GM18498 (cell line): ENCODE measurements at regions not wholly inside any gene's neighbourhood (a gene's known extent, or its start where the extent isn't known, plus 50 kb on each side); places are given as distances from the start of the nearest gene placed in this dataset.

Experiments used
- ATAC-seq: cut with Tn5 transposase; IDR thresholded peaks from one replicate; pipeline ENCODE4 v1.9.1; 2021; ENCODE audit warnings: mild to moderate bottlenecking, moderate library complexity; ENCODE audit not compliant: unreplicated experiment

DNA sequence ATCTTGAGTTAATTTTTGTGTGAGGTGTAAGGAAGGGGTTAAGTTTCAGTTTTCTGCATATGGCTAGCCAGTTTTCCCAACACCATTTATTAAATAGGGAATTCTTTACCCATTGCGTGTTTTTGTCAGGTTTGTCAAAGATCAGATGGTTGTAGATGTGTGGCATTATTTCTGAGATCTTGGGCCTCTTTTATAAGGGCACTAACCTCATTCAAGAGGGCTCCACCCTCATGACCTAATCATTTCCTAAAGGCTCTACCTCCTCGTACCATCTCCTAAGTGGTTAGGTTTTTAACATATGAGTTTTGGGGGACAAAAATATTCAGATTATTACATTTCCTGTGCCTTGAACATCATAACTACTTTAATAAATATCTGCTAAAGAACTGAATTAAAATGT is 510.9 kb downstream of the UTRN start:
- ATAC-seq, result no peak

DNA sequence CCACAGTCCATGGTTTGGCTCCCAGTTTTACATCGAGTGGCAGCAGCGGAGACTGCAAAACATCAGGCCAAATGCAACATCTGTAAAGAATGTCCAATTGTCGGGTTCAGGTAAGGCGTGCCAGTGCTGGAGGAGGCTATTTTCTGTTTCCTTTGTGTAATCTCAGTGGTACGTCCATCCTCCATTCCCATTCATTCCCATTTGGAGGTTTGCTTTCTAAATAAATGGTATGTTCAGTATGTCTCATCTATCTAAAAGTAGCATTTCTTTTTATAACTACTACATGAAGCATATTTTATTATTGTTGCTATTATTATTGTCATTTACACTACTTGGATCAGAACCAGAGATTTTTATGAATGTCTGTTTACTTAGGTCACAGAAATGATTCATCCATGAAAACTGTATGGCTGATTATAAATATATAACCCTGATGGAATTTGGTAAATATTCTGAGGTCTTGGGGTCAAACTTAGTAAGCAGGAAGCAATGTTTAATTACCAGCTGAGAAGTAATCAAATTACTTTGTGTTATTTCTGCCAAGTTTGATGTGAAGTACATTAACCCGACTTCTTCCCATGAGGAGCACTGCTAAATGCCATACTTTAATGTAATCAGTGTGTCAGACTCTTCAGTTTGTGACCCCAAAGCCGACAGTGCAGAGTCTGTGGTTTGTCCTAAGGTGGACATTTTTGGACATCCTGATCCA is 512.9 kb downstream of the UTRN start:
- no peak for ATAC-seq

DNA sequence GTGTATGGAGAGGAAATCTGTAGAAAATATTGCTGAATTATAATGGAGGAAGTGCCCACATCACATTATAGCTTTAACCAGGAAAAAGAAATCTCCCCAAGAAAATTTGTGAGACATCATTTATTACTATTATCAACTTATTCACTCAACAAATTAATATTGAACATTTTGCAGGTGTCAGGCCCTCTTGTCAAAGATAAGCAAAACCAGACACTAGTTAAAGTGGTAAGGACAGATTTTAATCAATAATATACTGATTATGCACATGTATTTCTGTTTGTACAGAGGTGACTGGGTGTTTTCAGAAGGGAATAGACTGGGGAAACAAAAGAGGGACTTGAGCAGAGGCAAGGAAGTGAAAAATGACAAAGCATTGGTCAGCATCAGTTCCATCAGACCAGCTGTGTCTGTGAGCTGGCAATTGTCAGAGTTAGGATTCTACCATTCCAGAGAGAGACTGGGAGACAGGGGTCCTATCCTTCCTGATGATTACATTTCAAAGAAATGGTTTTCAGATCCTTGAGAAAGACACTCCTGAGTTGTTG is 519.2 kb downstream of the UTRN start:
- ATAC-seq, result no peak

DNA sequence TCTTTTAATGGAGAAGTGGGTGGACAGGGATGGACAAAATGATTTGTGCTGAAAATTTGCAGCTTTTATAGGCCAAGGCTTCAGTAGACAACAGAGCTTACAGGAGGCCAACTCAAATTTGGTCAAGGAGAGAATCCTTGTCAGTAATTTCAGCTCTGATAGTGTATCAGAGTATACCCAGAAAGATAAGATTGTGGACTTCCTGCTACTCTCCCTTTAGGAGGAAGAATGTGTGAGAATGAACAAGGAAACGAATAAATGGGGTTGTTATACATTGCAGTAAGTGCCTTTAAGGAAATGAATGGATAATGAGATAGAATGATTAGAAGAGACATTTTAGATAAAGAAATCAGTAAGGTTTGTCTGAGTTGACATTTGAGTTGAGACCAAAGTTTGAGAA is 519.9 kb downstream of the UTRN start:
- ATAC-seq, result no peak

DNA sequence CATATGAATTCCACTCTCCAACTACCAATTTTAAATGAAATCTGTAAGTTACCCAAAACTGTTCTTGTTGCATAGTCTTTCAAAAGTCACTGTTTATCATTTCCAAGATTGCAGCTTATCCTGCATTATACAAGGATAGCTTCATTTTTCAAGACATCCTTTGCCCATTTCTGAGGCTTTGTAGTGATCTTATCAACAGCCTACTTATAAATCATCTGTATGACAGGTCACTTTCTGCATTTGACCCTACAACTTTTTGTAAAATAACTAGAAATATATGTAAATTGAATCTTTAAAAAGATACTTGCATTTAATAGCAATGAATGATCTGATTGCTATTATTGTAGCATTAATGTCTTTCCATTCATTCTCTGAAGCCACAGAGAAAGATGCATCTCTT is 521.1 kb downstream of the UTRN start:
- no peak for ATAC-seq

DNA sequence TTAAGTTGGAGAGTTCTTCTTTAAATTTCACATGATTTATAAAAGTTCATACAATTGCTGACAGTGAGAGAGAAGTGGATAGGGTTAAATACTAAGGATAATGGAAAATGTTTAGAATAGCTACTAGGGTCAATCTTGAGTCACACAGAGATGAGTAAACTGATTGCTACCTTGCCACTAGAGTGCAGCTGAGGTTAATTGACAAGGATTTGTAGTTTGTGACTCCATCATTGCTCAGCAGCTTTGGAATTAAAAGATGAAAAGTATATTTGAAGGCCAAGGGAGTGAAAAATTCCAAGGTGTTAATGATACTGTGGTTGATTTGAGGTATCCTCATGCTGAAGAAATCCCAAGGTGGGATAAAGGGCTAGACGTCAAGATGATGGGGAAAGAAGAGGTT is 524.0 kb downstream of the UTRN start:
- no peak for ATAC-seq

DNA sequence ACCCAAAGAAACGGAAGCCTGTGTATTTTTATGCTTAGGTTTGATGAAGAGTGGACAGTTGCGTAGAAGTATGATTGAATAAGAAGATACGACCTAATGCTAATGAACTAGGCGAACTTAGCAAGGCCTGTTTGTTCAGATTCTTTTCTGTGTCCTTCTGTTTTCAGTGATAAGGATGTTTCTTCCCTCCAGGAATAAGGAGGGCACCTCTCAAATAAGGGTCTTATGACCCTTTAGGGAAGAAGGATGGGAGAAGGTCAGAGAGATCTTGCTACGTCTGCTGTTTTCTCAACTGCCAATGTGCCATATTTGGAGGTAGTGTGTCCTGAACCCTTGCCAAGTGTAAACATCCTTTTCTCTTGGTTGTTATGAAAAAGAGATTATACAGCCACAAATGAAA is 524.8 kb downstream of the UTRN start:
- no peak for ATAC-seq

DNA sequence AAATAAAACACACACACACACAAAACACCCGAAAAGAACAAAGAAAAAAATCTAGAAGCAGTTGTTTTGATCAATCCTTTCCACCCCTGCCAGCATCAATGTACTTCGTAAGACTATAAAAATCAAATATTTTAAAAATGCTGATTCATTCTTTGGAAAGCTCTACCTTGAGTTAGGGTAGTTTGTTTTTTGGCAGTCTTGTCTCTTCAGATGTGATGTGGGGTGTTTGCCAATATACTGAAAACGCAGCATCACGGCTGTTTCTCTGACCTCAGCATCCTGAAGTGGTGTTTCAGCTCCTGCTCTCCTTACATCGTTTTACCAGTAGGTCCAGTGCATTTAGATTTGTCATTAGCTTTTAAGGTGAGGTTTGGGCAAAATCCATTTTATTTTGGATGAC is 526.0 kb downstream of the UTRN start:
- no peak for ATAC-seq

DNA sequence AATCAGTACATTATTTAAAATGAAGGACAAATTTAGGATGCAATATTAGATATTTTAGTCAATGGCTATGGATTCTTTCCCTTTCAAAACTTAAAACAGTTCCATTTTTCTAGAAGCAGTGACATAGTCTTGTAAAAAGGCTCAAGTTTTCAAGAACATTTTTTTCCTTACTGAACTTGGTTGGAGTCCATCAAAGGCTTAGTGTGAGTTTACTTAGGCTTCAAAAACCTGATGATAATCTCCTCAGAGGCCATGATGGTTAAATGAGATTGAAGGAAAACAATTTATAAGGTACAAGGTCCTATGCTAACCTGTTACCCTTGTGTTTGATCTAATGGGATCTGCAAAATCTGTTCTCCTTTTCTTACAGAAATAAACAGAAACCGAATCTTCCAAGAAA is 531.8 kb downstream of the UTRN start:
- no peak for ATAC-seq

DNA sequence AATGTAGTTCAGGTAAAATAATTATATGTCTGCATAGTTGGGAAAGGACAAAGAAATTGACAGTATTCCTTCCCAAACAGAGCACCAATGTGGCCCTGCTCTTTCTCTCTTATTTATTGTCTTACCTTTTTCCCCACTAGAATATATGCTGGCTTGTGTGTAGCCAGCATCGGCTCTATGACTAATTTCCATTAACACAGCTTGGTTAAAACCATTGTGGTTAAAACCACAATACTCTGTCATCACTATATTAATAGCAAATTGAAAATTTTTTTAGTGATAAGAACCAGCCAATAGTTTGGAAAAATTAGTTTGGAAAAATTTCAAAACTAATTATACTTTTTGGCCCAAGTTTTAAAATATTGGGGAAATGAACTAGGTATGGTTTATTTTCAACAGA is 535.1 kb downstream of the UTRN start:
- ATAC-seq, result no peak

DNA sequence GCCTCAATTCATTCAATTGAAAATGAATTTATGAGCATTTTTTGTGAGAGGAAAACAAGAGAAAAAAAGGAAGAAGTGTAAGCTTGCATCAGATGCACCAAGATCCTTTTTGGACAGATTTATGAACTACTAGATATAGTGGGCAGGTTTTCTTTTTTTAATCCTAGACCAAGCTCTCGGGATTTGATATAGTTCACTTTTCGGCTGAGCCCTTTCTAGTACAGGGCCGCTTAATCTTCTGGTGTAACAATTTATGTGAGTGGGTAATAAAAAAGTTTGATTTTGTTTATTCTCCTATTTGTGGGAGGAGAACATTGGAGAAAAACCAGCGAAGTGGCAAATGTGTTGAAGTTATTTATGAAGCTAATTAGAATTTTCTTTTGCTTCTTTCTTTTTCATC is 538.0 kb downstream of the UTRN start:
- no peak for ATAC-seq

DNA sequence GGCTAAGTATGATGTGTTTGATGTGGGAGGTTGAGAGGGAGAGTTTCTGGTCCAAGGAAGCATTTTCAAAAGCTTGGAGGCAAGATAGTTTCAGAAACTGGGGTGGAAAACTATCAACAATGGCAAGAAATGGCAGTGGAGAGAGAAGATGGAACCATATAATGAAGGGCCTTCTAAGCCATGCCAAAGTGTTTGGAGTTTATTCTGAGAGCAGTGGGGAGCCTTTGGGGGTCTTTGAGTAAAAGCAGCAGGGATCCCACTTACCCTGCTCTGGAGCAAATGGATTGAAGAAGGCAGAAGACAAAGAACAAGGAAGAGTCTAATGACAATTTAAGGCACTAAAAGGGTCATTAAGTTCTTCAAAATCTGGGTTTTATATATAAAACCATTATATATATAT is 538.9 kb downstream of the UTRN start:
- ATAC-seq, result no peak

DNA sequence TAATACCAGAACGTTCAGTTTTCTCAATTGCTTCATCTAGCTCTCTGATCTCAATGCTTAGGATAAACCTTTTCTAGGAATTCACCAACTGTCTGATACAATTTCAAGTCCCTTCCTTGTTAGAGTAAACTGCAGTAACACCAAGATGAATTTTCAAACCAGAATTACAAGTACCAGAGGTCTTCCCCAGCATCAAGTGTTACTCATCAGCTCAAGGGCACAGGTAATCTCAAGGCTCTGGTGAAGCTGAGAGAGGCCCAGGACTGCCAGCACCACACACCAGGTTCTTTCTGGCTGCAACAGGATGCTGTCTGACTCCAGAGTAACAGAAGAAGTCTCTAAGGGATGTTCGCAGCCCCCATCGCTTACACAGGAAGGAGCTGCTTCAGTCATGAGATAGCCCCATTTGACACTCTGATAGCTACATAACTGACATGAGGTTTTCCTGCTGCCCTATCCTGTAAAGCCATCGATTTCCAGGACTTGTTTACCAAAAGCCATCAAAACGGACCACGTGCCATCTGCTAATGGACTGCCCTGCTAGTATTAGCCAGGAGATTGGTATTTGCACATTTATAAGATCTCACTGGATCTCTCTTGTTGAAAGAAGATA is 549.4 kb downstream of the UTRN start:
- ATAC-seq, result no peak

DNA sequence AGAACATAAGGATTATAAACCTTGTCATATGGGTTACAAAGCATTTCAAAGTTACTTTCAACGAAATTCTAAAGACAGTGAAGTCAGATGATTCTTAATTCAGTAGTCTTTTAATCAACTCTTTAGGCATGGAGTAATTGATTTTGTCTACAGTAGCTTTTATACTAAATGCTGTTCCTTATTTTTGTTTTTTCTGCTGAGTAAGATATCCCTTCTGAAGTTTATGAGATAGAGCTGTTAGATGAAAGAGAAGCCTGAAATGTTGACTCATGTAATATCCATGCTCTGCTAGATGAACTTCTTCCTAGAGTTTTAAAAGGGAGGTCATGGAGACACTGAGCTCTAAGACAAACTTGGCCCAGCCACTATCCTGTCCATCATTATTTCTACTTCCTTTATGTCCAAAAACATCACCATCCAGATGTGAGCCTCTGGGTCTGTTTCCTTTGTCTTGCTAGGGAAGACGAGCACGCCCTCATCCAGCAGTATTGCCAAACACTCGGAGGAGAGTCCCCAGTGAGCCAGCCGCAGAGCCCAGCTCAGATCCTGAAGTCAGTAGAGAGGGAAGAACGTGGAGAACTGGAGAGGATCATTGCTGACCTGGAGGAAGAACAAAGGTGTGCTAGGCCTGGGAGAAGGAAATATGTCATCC is 550.3 kb downstream of the UTRN start:
- no peak for ATAC-seq

DNA sequence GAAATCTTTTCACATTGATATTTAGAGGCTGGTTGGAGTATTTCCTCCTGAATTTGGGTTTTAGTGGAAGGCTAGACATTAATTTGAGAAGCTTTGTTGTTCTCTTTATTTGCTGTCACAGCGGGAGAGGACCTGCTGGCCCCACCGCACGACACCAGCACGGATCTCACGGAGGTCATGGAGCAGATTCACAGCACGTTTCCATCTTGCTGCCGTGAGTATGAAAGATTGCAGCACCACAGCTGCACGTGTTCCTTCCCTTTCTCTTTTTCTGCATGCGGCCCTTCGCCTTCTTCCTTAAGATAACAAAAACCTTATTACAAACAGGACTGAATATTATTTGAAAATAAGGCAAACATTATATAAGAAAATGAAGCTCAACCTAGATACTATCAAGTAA is 555.5 kb downstream of the UTRN start:
- no peak for ATAC-seq

DNA sequence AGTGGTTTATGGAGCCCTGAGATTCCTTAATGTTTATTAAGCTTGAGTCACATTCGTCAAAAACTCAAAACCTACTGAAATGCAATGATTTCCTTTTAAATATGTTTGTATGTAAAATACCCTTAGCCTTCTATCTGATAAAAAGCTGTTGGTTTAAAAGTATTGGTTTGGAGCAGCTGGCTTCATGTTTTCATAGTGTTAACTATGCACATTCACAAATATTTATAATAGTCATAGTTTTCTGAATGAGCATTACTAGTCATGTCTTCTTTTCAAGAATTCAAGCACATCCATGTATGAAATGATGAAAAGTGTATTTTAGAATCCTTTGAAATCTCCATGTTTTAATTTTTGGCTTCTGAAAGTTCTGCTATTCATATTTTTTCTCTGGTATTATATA is 558.6 kb downstream of the UTRN start:
- ATAC-seq, result no peak

DNA sequence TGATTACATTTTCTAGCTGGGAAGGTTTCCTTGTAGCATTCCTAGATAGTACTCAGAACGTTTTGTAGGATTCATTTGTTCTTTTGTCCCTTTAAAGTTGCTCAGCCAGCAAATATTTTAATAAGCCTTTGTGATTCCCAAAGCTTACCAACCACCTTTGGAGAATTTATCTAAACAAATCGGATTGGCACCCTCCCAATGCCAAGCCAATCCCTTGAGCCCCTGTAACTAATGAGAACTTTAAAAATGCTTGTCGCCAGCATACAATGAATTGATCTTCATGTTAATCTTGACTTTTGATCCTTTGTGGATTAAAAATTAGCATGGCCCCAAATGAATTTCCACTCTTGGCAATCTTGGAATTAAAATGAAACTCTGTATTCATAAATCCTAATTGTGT is 559.5 kb downstream of the UTRN start:
- no peak for ATAC-seq

DNA sequence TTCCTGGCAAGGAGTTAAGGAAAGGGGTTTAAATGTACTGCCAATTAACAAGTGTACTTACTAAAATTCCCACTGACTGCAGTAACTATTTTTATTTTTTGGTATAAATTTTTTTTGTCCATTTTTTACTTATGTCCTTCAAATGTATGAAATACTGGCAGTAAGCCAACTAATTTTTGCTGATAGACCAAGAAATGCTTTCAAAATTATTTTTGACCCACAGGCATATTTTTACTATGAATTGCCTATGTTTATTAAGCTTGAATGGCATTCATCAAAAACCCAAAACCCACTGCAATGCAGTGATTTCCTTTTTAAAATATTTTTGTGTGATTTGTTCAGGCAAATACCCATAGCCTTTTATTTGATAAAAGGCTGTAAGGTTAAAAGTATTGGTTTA is 560.1 kb downstream of the UTRN start:
- no peak for ATAC-seq

DNA sequence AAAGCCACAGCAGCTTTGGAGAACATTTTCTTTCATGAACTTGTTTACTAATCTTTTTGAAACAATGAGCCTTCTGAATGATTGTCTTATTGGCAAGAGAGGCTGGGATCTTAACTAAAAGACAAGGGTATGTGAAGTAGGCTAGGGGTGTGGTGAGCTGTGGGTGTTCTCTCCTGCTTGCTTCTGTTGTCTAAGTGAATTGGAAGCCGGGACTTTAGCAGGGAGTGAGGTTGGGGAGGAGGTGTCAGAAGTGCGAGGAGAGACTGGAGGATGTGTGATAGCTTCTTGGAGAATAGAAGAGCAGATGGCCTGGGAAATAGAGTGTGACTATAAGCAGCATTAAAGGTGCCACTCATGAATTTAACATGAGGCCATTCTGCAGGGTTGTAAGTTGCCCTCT is 562.8 kb downstream of the UTRN start:
- no peak for ATAC-seq

DNA sequence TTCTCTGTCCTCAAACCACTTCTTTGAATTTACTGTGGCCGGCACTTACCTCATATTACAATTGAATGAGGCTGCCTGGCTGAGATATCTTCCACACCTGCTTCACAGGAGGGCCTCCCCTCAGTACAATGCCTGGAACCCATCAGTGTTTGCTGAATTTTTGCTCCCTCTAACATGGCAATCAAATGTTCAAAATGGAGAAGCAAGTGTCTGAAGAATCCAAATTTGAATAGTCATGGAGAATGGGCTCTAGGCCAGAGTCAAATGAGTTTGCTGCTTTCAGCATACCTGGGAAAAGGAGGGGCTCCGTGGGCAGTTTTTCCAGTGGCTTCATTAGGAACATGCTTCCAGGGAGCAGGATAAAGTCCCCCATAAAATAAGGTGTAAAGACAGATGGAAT is 564.8 kb downstream of the UTRN start:
- ATAC-seq, result no peak

DNA sequence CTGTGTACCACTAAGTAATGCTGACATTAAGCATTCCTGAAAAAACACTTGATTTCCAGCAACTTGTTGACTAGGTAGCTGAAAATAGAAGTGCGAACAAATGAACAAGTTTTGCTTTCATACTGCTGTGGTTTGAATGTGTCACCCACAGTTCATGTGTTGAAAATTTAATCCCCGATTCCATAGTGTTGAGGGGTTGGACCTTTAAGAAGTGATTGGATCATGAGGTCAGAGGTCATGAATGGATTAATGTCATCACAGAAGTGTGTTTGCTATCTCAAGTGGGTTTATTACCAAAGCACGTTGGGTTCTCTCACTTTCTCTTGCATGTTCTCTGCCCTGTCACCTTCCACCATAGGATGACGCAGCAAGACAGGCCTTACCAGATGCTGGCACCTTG is 568.5 kb downstream of the UTRN start:
- no peak for ATAC-seq

DNA sequence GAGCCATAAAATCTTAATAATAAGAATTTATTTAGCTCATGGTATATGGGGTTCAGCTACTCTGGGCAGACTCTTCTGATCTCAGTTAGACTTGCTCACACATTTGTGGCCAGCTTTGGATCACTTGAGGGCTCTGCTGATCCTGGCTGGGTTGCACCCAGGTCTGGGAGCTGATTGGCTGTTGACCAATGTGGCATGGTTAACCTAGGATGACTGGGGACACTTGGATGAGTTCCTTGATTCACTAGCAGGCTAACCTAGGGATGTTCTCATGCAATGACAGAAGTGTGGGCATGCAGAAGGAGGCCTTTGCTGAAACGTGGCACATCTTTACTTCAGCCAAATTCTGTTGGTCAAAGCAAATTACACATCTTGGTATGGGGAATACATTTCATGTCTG is 569.5 kb downstream of the UTRN start:
- ATAC-seq, result no peak
